Heart left ventricle (tissue), 13 donors: ENCODE measurements at regions not wholly inside any gene's neighbourhood (a gene's known extent, or its start where the extent isn't known, plus 50 kb on each side); places are given as distances from the start of the nearest gene placed in this dataset.

Experiments
- POLR2A ChIP-seq, 2 donors: fragments of 450-650 bp; IDR thresholded peaks; one replicate each; pipeline ENCODE4 v1.6.1; 2017; ENCODE audit warnings: antibody characterized with exemption in 2 of 2, mild to moderate bottlenecking in 2 of 2, moderate library complexity in 2 of 2
- TF ChIP-seq, protein P1 (sequence below), 12 donors: fragments of 200-600 bp; sonication (generic) in 4 of 12; IDR thresholded peaks; one replicate each; pipeline versions ENCODE4 v1.5.0 to v1.8.0; 2018 to 2022; ENCODE audit warnings: antibody characterized with exemption in 12 of 12, mild to moderate bottlenecking in 5 of 12
- donor health status: ischemic (EF 13 %, LVEDD 7.1; RV severe dilation, severe dysfunction).
- donor health status: DM: no; HTN: yes; CAD: no.
- donor health status: DM: no; HTN: no; CAD: no.
- donor health status: ischemic (EF 25% LVEDD 6.9; RV normal size, moderate dysfunction).
- donor health status: ischemic (EF 25% LVEDD 5.7; RV mildly dilated, moderate dysfunction).
- donor health status: ischemic (EF 35%, LVEDD 5.7; RV mildly dilated, moderate dysfunction).
- donor health status: nonischemic (EF 11% LVEDD 7.7; RV severe dilation, severe dysfunction).
- donor health status: DM: yes; HTN: yes; CAD: no.
- donor health status: PGD.
- donor health status: ischemic (EF 29% LVEDD 5.4; RV normal size, mild dysfunction).
- donor health status: nonischemic (EF 23%, LVEDD 6.1; RV moderate dilation, normal function).

DNA sequence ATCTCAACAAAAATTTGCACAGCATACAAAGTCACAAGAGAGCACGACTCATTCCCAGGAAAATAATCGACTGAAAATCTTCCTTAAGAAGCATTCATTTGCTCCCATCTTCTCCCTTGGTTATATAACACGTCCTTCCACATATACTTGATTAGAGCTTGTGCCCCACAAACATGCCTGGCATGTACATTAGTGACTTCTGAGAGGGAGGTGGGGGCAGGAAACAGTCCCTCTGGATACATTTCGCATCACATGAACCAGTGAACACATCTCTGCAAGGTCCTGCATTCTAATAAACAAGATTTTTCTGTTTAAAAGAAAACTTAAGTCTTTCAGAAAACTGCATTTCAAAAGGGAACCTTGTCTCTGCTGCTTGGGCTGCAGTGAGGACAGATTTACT, 54.1 kb upstream of the IGLL5 start:
- TF ChIP-seq POLR2A (IDR thresholded peaks at IDR 0.05), result no peak
- TF ChIP-seq, protein P1, sequence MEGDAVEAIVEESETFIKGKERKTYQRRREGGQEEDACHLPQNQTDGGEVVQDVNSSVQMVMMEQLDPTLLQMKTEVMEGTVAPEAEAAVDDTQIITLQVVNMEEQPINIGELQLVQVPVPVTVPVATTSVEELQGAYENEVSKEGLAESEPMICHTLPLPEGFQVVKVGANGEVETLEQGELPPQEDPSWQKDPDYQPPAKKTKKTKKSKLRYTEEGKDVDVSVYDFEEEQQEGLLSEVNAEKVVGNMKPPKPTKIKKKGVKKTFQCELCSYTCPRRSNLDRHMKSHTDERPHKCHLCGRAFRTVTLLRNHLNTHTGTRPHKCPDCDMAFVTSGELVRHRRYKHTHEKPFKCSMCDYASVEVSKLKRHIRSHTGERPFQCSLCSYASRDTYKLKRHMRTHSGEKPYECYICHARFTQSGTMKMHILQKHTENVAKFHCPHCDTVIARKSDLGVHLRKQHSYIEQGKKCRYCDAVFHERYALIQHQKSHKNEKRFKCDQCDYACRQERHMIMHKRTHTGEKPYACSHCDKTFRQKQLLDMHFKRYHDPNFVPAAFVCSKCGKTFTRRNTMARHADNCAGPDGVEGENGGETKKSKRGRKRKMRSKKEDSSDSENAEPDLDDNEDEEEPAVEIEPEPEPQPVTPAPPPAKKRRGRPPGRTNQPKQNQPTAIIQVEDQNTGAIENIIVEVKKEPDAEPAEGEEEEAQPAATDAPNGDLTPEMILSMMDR (IDR thresholded peaks at IDR 0.05), result no peak
